Hepatocyte (in vitro differentiated cells): ENCODE measurements at regions not wholly inside any gene's neighbourhood (a gene's known extent, or its start where the extent isn't known, plus 50 kb on each side); places are given as distances from the start of the nearest gene placed in this dataset.

Experiments
- DNase-seq: peaks from one replicate; pipeline ENCODE4 v3.0.0-alpha.2; 2016; ENCODE audit warnings: low spot score
- H2AFZ ChIP-seq: fragments of 200-600 bp; sonication (generic); 2 replicates; pipeline ENCODE4 v1.6.0; 2016; ENCODE audit warnings: antibody characterized with exemption, mild to moderate bottlenecking
- H3K27ac ChIP-seq: fragments of 200-600 bp; sonication (generic); 2 replicates; pipeline ENCODE4 v1.5.1; 2016; ENCODE audit warnings: mild to moderate bottlenecking
- H3K27me3 ChIP-seq: fragments of 200-600 bp; sonication (generic); 2 replicates; pipeline ENCODE4 v1.6.1; 2016
- H3K36me3 ChIP-seq: fragments of 200-600 bp; sonication (generic); replicated peaks from 2 replicates; pipeline ENCODE4 v1.5.1; 2016; ENCODE audit warnings: low read depth; ENCODE audit not compliant: insufficient read depth
- H3K4me1 ChIP-seq: fragments of 200-600 bp; sonication (generic); 2 replicates; pipeline ENCODE4 v1.5.1; 2016; ENCODE audit warnings: mild to moderate bottlenecking, moderate library complexity; ENCODE audit not compliant: insufficient read depth
- H3K4me2 ChIP-seq: fragments of 200-600 bp; sonication (generic); 2 replicates; pipeline ENCODE4 v1.6.0; 2016
- H3K4me3 ChIP-seq: fragments of 200-600 bp; sonication (generic); 2 replicates; pipeline ENCODE4 v1.5.1; 2016; ENCODE audit warnings: mild to moderate bottlenecking
- H3K79me2 ChIP-seq: fragments of 200-600 bp; sonication (generic); 2 replicates; pipeline ENCODE4 v1.6.0; 2017; ENCODE audit warnings: mild to moderate bottlenecking
- H3K9me2 ChIP-seq: fragments of 200-600 bp; sonication (generic); replicated peaks from 2 replicates; pipeline ENCODE4 v1.6.0; 2017; ENCODE audit warnings: mild to moderate bottlenecking; ENCODE audit not compliant: insufficient read depth
- H3K9me3 ChIP-seq: fragments of 200-600 bp; sonication (generic); 2 replicates; pipeline ENCODE4 v1.5.1; 2016; ENCODE audit warnings: low read depth, mild to moderate bottlenecking
- H4K20me1 ChIP-seq: fragments of 200-600 bp; sonication (generic); 2 replicates; pipeline ENCODE4 v1.6.0; 2016; ENCODE audit warnings: mild to moderate bottlenecking; ENCODE audit not compliant: insufficient read depth, poor library complexity, severe bottlenecking
- CTCF ChIP-seq: fragments of 200-600 bp; sonication (generic); IDR thresholded peaks from 2 replicates; pipeline ENCODE4 v1.5.1; 2016; ENCODE audit warnings: antibody characterized with exemption, mild to moderate bottlenecking; ENCODE audit not compliant: poor library complexity
- EZH2 ChIP-seq: fragments of 200-600 bp; sonication (generic); IDR thresholded peaks from 2 replicates; pipeline ENCODE4 v1.6.1; 2016; ENCODE audit warnings: antibody characterized with exemption, mild to moderate bottlenecking, borderline replicate concordance
- EZH2phosphoT487 ChIP-seq: fragments of 200-600 bp; sonication (generic); IDR thresholded peaks from one replicate; pipeline ENCODE4 v1.6.1; 2018; ENCODE audit warnings: antibody characterized with exemption, mild to moderate bottlenecking, low read depth, moderate library complexity; ENCODE audit not compliant: unreplicated experiment, severe bottlenecking
- WGBS: methylation state at CpG from one replicate; pipeline ENCODE4 v1.1.6; 2016; ENCODE audit warnings: low lambda C conversion rate; ENCODE audit errors: missing lambda C conversion rate; 5-methylcytosine and 5-hydroxymethylcytosine counted together

- no peaks in the 10 kb centered on the region for H3K9me3 ChIP-seq
- H3K4me1 ChIP-seq = no peaks in the 10 kb centered on the region
- H3K4me2 ChIP-seq = no peak overlapping the region
- no peak overlapping the region for H3K4me3 ChIP-seq
- no peaks in the 10 kb centered on the region for H3K36me3 ChIP-seq
- H3K79me2 ChIP-seq = no peaks in the 10 kb centered on the region
- TF ChIP-seq EZH2 (no peak), CTCF (no peak), EZH2phosphoT487 (no peak)
- no peaks in the 10 kb centered on the region for H3K27me3 ChIP-seq
- WGBS = 76% methylated on average over 2 of the region's 2 CpGs
- no peak for DNase-seq
- H4K20me1 ChIP-seq = no peaks in the 10 kb centered on the region
- H3K9me2 ChIP-seq = no peaks in the 10 kb centered on the region
- no peak overlapping the region for H2AFZ ChIP-seq
- no peak overlapping the region for H3K27ac ChIP-seq
Measured at GRCh38 chr3:5448816-5449215, 261.3 kb downstream of the EDEM1 start.

- Histone ChIP-seq H3K9me3 (no peaks in the 10 kb centered on the region), H4K20me1 (no peaks in the 10 kb centered on the region), H3K4me2 (no peak overlapping the region), H3K27me3 (no peaks in the 10 kb centered on the region), H3K4me1 (no peaks in the 10 kb centered on the region), H2AFZ (no peak overlapping the region), H3K27ac (no peak overlapping the region), H3K4me3 (no peak overlapping the region), H3K79me2 (no peaks in the 10 kb centered on the region), H3K9me2 (no peaks in the 10 kb centered on the region), H3K36me3 (no peaks in the 10 kb centered on the region)
- 79% methylated on average over 1 of the region's 1 CpG for WGBS
- no peak for DNase-seq
- TF ChIP-seq EZH2 (no peak), EZH2phosphoT487 (no peak), CTCF (no peak)
Measured at GRCh38 chr3:5456199-5456598, 268.7 kb downstream of the EDEM1 start.

GRCh38 chr3:5458526-5458925 lies 271.0 kb downstream of the EDEM1 start:
- Histone ChIP-seq H3K27me3 (no peaks in the 10 kb centered on the region), H3K9me3 (no peaks in the 10 kb centered on the region), H3K4me2 (no peak overlapping the region), H3K4me1 (no peaks in the 10 kb centered on the region), H3K27ac (no peak overlapping the region), H4K20me1 (no peaks in the 10 kb centered on the region), H3K9me2 (no peaks in the 10 kb centered on the region), H3K4me3 (no peak overlapping the region), H3K36me3 (no peaks in the 10 kb centered on the region), H3K79me2 (no peaks in the 10 kb centered on the region), H2AFZ (no peak overlapping the region)
- TF ChIP-seq EZH2 (no peak), EZH2phosphoT487 (no peak), CTCF (no peak)
- DNase-seq = no peak

GRCh38 chr3:5462086-5462485 lies 274.6 kb downstream of the EDEM1 start:
- TF ChIP-seq EZH2phosphoT487 (no peak), EZH2 (no peak), CTCF (no peak)
- Histone ChIP-seq H3K4me2 (no peak overlapping the region), H3K4me3 (no peak overlapping the region), H4K20me1 (no peaks in the 10 kb centered on the region), H3K9me3 (no peaks in the 10 kb centered on the region), H3K27me3 (no peaks in the 10 kb centered on the region), H3K4me1 (no peaks in the 10 kb centered on the region), H3K36me3 (no peaks in the 10 kb centered on the region), H2AFZ (no peak overlapping the region), H3K9me2 (no peaks in the 10 kb centered on the region), H3K79me2 (no peaks in the 10 kb centered on the region), H3K27ac (no peak overlapping the region)
- no peak for DNase-seq
- 68% methylated on average over 1 of the region's 1 CpG for WGBS
